ENCODE measurements at regions not wholly inside any gene's neighbourhood (a gene's known extent, or its start where the extent isn't known, plus 50 kb on each side); places are given as distances from the start of the nearest gene placed in this dataset.

- no peaks in the 10 kb centered on the region for H3K36me3 ChIP-seq (ENCODE audit: control insufficient read depth in 4 of 4, insufficient read depth in 4 of 4, low read length in 4 of 4)
- H3K27me3 ChIP-seq (ENCODE audit: control insufficient read depth in 3 of 3, insufficient read depth in 3 of 3, low read length in 2 of 3): no peaks in the 10 kb centered on the region
- WGBS, 2 donors: 90 to 91% methylated on average over 4 of the region's 4 CpGs
- no peak overlapping the region for H3K4me3 ChIP-seq
- ATAC-seq (ENCODE audit: insufficient read depth, low FRiP score): no peak
- no peak for DNase-seq
- no peak overlapping the region for H3K27ac ChIP-seq (ENCODE audit: low read depth in 1 of 2, low read length in 1 of 2)
- no peaks in the 10 kb centered on the region for H3K4me1 ChIP-seq (ENCODE audit: control insufficient read depth in 5 of 5, insufficient read depth in 5 of 5, low read length in 5 of 5)
- H3K9ac ChIP-seq (ENCODE audit: insufficient read depth in 1 of 2, low read length in 2 of 2): no peak overlapping the region
- TF ChIP-seq CTCF (IDR thresholded peaks at IDR 0.05; ENCODE audit: control extremely low read depth, extremely low read depth): no peak
- H3K9me3 ChIP-seq (ENCODE audit: control insufficient read depth in 4 of 4, insufficient read depth in 3 of 4, low read length in 3 of 4): no peaks in the 10 kb centered on the region
Observed at GRCh38 chr16:7278636-7279035, 54.0 kb upstream of the RBFOX1 start.

- DNase-seq (no peak), ATAC-seq (ENCODE audit: insufficient read depth, low FRiP score) (no peak)
- H3K9ac ChIP-seq (ENCODE audit: insufficient read depth in 1 of 2, low read length in 2 of 2): no peak overlapping the region
- H3K27ac ChIP-seq (ENCODE audit: low read depth in 1 of 2, low read length in 1 of 2): no peak overlapping the region
- H3K36me3 ChIP-seq (ENCODE audit: control insufficient read depth in 4 of 4, insufficient read depth in 4 of 4, low read length in 4 of 4): no peaks in the 10 kb centered on the region
- 63 to 67% methylated on average over 4 of the region's 4 CpGs for WGBS, 2 donors
- no peaks in the 10 kb centered on the region for H3K27me3 ChIP-seq (ENCODE audit: control insufficient read depth in 3 of 3, insufficient read depth in 3 of 3, low read length in 2 of 3)
- no peak overlapping the region for H3K4me3 ChIP-seq
- H3K9me3 ChIP-seq (ENCODE audit: control insufficient read depth in 4 of 4, insufficient read depth in 3 of 4, low read length in 3 of 4): no peaks in the 10 kb centered on the region
- TF ChIP-seq CTCF (IDR thresholded peaks at IDR 0.05; ENCODE audit: control extremely low read depth, extremely low read depth): no peak
- peaks cover 0 to 2% (median 0%) of the 10 kb centered on the region in 5 donors for H3K4me1 ChIP-seq (ENCODE audit: control insufficient read depth in 5 of 5, insufficient read depth in 5 of 5, low read length in 5 of 5)
Observed at GRCh38 chr16:7272567-7273158, 60.0 kb upstream of the RBFOX1 start.

- ATAC-seq (ENCODE audit: insufficient read depth, low FRiP score): no peak
- Histone ChIP-seq H3K4me1 (ENCODE audit: control insufficient read depth in 5 of 5, insufficient read depth in 5 of 5, low read length in 5 of 5) (peaks cover 0 to 2% (median 0%) of the 10 kb centered on the region in 5 donors), H3K4me3 (no peak overlapping the region), H3K27ac (ENCODE audit: low read depth in 1 of 2, low read length in 1 of 2) (no peak overlapping the region), H3K9ac (ENCODE audit: insufficient read depth in 1 of 2, low read length in 2 of 2) (no peak overlapping the region), H3K27me3 (ENCODE audit: control insufficient read depth in 3 of 3, insufficient read depth in 3 of 3, low read length in 2 of 3) (no peaks in the 10 kb centered on the region), H3K36me3 (ENCODE audit: control insufficient read depth in 4 of 4, insufficient read depth in 4 of 4, low read length in 4 of 4) (no peaks in the 10 kb centered on the region), H3K9me3 (ENCODE audit: control insufficient read depth in 4 of 4, insufficient read depth in 3 of 4, low read length in 3 of 4) (no peaks in the 10 kb centered on the region)
- 84 to 88% methylated on average over 5 of the region's 5 CpGs for WGBS, 2 donors
- TF ChIP-seq CTCF (IDR thresholded peaks at IDR 0.05; ENCODE audit: control extremely low read depth, extremely low read depth): no peak
- no peak for DNase-seq
Observed at GRCh38 chr16:7271486-7271885, 61.2 kb upstream of the RBFOX1 start.

- H3K27me3 ChIP-seq (ENCODE audit: control insufficient read depth in 3 of 3, insufficient read depth in 3 of 3, low read length in 2 of 3): no peaks in the 10 kb centered on the region
- H3K9ac ChIP-seq (ENCODE audit: insufficient read depth in 1 of 2, low read length in 2 of 2): no peak overlapping the region
- 71 to 81% methylated on average over 3 of the region's 3 CpGs for WGBS, 2 donors
- H3K4me1 ChIP-seq (ENCODE audit: control insufficient read depth in 5 of 5, insufficient read depth in 5 of 5, low read length in 5 of 5): peaks cover 0 to 2% (median 0%) of the 10 kb centered on the region in 5 donors
- H3K9me3 ChIP-seq (ENCODE audit: control insufficient read depth in 4 of 4, insufficient read depth in 3 of 4, low read length in 3 of 4): no peaks in the 10 kb centered on the region
- no peak overlapping the region for H3K4me3 ChIP-seq
- ATAC-seq (ENCODE audit: insufficient read depth, low FRiP score) (no peak), DNase-seq (no peak)
- no peaks in the 10 kb centered on the region for H3K36me3 ChIP-seq (ENCODE audit: control insufficient read depth in 4 of 4, insufficient read depth in 4 of 4, low read length in 4 of 4)
- TF ChIP-seq CTCF (IDR thresholded peaks at IDR 0.05; ENCODE audit: control extremely low read depth, extremely low read depth): no peak
- H3K27ac ChIP-seq (ENCODE audit: low read depth in 1 of 2, low read length in 1 of 2): no peak overlapping the region
Observed at GRCh38 chr16:7270823-7271222, 61.8 kb upstream of the RBFOX1 start.

Measured in lung (tissue), 11 donors.